ENCODE measurements at regions not wholly inside any gene's neighbourhood (a gene's known extent, or its start where the extent isn't known, plus 50 kb on each side); places are given as distances from the start of the nearest gene placed in this dataset.
"Not testable (repeated sequence)": the region's sequence is repeated elsewhere in the genome, so short reads cannot be mapped to it uniquely, and the experiment has no call there.

DNA sequence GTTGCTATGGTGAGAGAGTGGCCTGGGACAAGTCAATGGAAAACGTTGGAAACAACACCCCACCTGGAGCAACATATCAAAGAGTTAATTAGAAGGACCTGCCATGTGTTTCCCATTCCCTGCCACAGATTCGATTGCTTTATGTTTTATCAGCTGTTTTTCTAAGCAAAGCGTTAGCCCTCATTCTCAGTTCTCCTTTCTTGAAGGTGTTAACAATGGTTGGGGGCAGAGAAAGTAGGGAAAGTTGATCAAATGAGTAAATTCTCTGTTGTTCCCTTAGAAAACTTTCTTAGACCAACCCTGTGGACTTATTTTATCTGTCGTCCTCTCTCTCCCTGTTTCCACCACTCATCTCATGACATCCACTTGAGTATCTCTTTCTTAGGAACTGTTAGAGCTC, 102.5 kb downstream of the ADAMTS15 start:
- DNase-seq (ENCODE audit: low spot score): no peak

DNA sequence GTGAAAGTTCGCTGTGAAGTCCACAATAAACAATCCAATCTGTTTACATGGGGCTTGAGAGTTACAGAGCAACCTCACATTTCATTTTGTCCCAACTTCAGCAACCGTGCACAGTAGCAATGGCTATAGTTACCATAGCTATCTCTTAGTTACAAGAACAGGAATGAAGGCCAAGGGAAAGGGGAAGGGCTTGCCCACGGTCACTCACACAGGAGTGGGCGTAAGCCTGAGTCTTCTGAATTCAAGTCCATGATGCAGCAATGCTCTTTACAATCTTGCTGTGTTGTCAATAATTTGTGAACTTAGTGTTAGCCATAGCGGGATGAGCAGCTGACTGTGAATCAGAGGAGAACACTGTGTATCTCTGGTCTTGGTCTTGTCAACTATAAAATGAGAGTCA, 102.9 kb downstream of the ADAMTS15 start:
- no peak for DNase-seq (ENCODE audit: low spot score)

DNA sequence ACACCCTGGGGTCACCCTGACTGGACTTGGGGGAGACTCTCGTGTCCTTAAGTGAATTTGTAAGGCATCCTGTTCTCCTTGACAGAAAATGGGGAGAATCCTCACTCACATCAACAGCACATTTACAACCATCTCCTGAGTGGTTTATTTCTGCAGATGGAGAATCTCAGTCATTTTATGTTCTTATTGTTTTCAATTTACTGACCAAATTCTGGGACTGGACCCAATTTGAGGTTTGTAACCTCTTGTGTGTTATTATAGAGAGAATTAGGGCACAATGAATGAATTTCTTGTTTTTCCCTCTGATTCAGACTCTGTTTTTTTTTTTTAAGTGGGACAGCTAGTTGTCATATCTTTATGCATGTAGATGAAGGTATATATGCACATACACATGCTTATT, 104.9 kb downstream of the ADAMTS15 start:
- no peak for DNase-seq (ENCODE audit: low spot score)

- no peak for DNase-seq (ENCODE audit: low spot score)
Measured at GRCh38 chr11:130554241-130555055, 106.0 kb downstream of the ADAMTS15 start.

- DNase-seq (ENCODE audit: low spot score): no peak
Measured at GRCh38 chr11:130555251-130555841, 106.9 kb downstream of the ADAMTS15 start.

DNA sequence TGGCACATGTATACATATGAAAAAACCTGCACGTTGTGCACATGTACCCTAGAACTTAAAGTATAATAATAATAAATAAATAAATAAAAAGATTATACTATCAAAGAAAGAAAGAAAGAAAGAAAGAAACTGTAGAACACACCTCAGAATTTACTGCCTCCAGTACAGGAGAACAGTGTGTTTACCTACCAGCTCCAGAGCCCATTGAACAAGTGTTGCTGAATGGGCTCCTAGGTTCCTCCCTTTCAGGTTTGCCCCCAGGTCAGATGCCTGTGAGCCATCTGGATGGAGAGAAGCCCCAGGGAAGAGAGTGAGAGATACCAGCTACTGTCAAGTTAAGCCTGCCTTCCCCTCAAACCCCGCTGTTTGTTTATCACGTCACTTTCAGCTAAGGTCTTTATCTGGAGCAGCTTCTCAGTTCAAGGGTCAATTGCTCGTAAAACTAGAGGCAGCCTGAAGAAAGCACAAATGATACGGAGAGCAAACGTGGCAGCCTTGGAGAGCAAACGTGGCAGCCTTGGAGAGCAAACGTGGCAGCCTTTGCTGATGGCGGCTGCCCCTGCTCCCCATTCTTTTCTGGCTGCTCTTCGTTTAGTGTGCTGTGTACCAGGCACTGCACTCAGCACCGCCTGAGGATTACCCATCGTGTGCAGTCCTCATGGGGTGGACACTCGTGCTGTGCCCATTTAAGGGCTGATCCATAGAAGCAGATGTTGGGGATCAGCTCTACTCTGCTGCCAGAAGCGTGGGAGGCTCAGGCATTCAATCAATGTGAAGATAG, 111.7 kb downstream of the ADAMTS15 start:
- no peak for DNase-seq (ENCODE audit: low spot score)

DNA sequence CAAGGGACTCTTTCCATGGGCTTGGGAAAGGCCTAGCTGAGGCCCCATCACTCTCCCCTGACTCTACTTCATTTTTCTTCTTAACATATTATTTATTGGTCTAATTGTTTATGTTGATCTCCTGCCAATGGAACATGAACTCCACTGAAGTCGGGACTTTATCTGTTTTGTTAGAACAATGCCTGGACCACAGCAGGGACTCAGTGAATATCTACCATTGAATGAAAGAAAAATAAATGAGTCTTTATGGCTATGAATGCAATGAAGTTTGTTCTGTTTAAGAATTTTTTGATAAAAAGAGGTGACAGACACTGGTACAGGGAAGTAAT, 112.3 kb downstream of the ADAMTS15 start:
- DNase-seq (ENCODE audit: low spot score): no peak

DNA sequence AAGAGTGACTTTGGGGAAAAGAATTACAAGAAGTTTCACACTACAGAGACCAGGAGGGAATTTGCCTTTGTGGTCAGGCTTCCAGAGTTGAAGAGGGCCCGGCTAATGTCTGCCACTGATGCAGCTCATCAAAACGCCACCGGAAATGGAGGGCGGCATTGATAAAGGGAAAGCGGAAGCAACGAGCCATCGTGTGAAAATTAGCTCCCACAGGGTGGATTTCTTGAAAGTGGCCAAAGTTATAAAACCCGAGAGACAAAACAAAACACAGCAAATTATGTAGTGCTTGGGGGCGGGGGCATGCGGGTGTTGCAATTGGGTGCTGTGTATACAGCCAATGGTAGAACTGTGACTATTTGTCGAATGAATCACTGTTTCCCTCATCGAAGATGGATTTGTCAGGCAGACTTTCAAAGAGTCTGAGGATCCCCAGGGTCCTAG, 113.0 kb downstream of the ADAMTS15 start:
- DNase-seq (ENCODE audit: low spot score): no peak

DNA sequence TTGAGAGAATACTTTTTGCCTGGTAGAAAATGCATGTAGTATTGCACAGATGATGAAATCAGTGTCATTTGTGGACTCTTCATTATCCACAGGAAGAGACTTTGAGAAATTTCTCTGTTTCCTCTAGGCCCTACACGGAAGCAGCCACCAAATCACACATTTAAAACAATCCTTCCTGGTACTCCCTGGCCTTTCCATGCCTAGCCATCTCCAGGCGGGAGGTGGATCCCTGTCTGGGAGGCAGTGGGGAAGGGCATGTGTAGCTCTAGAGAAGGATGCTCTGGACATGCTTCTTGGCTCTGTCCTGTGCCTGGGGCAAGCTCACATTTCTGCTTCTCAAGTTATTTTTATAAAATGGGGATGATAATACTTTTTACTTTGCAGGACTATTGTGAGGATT, 114.1 kb downstream of the ADAMTS15 start:
- DNase-seq (ENCODE audit: low spot score): no peak

- DNase-seq (ENCODE audit: low spot score): not testable (repeated sequence)
Measured at GRCh38 chr11:130566360-130566759, 117.9 kb downstream of the ADAMTS15 start.

DNA sequence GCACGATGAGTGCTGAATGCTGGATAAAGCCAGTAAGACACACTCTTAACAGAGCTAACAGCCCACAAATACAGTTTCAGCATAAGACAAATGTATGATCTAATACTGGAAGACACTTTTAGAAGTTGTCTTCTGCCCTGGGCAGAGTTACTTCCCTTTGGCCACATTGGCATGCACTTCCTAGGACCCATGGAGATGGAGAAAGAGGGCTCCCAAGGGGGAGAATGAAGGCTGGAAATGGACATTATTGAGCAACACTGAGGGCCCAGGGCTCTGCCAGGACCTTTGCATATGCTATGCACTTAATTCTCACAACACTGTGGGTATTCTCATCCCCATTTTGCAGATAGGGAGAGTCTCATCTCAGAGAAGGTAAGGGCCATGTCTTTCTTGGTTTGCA, 123.1 kb downstream of the ADAMTS15 start:
- no peak for DNase-seq (ENCODE audit: low spot score)

DNA sequence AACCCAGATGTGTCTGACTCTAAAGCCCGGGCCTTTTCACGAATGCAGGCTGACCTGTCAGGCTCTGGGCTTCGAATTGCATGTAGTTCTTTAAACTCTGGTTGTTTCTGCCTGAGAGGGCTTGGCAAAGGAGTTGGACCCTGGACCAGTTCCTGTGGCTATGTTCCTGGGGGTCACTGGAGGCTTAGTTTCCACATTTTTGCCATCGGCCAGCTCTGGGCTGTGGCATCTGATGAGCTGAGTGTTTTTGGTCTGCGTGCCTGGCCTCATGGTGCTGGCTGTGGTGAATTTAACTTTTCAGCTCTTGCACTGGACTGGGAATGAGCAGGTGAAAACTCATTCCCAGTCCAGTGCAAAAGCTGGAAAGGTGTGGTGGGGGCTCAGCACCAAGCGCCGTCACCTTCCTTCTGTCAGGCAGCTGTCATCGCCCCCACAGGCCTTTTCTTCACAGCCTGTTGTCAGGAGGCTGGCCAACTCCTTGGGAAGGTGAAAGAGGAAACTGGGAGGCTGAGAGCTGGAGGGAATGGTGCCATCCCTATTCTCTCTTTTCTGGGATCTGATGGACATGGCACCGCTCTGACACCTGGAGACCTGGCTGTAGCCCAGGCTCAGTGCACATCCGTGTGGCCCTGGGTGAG, 123.6 kb downstream of the ADAMTS15 start:
- no peak for DNase-seq (ENCODE audit: low spot score)

- DNase-seq (ENCODE audit: low spot score): no peak
Measured at GRCh38 chr11:130573767-130574166, 125.3 kb downstream of the ADAMTS15 start.

- DNase-seq (ENCODE audit: low spot score): no peak
Measured at GRCh38 chr11:130574740-130575139, 126.3 kb downstream of the ADAMTS15 start.

- DNase-seq (ENCODE audit: low spot score): no peak
Measured at GRCh38 chr11:130576146-130576545, 127.7 kb downstream of the ADAMTS15 start.

GRCh38 chr11:130578738-130579368, 130.4 kb downstream of the ADAMTS15 start:
- no peak for DNase-seq (ENCODE audit: low spot score)

DNA sequence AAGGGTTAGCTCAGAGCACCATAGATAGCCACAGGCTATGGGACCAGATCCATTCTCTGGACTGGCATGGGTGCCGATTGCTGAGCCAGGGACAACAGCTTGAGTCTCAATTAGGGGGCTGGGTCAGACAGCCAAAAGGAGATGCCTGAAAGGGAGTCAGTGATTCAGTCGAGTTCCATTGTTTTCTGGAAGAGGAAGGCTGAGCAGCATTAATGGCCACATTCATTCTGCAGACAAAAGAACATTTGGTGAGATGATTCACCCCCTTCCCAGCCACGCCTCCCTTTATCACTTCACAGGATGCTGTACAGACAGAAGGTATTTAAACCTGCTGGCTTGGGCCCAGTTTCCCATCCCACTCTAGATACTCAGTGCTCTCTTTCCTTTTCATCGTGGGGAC, 131.9 kb downstream of the ADAMTS15 start:
- DNase-seq (ENCODE audit: low spot score): peak; percentile 75

DNA sequence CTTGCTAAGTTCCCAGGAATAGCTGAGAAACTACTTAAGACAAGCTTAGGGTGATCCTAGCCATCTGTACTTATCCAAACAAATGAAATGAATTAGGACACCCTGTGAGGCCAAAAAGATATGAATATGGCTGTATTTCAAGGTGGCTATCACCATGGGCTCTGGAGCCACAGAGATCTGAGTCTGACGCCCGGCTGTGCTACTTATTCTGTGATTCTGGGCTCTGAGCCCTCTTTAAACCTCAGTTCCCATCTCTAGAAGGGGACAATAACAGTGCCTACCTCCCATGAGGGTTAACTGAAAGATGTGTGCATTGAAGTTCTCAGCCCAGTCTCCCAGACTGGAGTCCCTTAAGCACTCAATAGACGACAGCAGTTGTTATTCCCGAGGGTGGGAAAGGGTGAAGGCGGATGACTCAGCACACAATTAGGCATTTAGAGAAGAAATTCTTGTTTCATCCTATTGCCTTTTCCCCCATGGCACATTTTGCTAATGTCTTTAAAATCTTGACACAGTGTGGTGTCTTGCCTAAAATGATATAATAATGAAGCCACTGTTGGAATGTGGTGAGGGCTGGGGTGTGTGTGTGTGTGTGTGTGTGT, 132.5 kb downstream of the ADAMTS15 start:
- DNase-seq (ENCODE audit: low spot score): peak; percentile 29

- DNase-seq (ENCODE audit: low spot score): no peak
Measured at GRCh38 chr11:130581646-130582045, 133.2 kb downstream of the ADAMTS15 start.

DNA sequence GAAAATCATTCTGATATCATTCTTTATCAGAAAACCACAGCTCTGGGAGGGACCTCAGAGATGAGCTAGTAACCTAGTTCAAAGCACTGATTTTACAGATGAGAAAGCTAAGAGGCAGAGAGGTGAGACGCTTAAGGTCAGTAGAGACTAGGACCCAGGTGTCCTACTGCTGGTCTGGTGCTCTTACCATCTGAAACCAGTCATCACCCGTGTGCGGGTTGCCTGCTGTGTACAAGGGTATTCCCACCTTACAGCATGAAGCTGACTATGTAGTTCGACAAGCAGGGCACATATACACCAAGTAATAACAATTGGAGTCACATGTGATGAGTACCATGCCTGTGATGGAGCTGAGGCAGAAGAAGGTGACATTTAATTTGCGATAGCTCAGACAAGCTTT, 133.7 kb downstream of the ADAMTS15 start:
- DNase-seq (ENCODE audit: low spot score): no peak

- no peak for DNase-seq (ENCODE audit: low spot score)
Measured at GRCh38 chr11:130582981-130583380, 134.5 kb downstream of the ADAMTS15 start.

GRCh38 chr11:130583801-130584211, 135.4 kb downstream of the ADAMTS15 start:
- DNase-seq (ENCODE audit: low spot score): no peak

Data from iPS-NIHi11 (cell line).